ENCODE measurements at regions not wholly inside any gene's neighbourhood (a gene's known extent, or its start where the extent isn't known, plus 50 kb on each side); places are given as distances from the start of the nearest gene placed in this dataset.
"Not testable (repeated sequence)": the region's sequence is repeated elsewhere in the genome, so short reads cannot be mapped to it uniquely, and the experiment has no call there.

DNA sequence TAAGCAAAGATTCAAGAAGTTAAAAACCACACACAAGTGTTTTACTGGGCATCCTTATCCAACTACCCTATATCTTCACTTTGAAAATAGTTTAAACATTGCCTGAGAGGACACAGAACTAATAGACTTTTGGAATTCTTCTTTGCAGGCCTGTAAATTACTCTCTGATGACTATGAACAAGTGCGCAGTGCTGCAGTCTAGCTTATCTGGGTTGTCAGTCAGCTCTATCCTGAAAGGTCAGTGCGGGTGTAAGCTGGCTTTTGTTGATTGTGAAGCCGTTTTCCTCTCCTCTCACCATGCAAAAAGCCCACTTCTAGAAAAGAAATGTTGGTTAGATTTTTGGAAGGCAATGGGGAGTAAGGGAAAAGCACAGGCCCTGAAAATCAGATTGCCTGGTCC lies 143.6 kb upstream of the ERV3-1 start:
- not testable (repeated sequence) for DNase-seq; H3K27ac ChIP-seq (ENCODE audit: low read length); H3K9me2 ChIP-seq (replicated peaks; ENCODE audit: insufficient read depth, low read length); H3K9ac ChIP-seq (ENCODE audit: low read length); H3K27me3 ChIP-seq (replicated peaks; ENCODE audit: insufficient read depth, low read length); H3K36me3 ChIP-seq (replicated peaks; ENCODE audit: insufficient read depth, low read length); H3K4me3 ChIP-seq (ENCODE audit: low read length); H2AFZ ChIP-seq (ENCODE audit: low read length); H3K79me2 ChIP-seq (ENCODE audit: low read length); H3K4me2 ChIP-seq (ENCODE audit: low read depth, low read length); H3K4me1 ChIP-seq (ENCODE audit: low read length); H3K9me3 ChIP-seq (replicated peaks; ENCODE audit: insufficient read depth, low read length); H3F3A ChIP-seq (ENCODE audit: insufficient read depth, low read length); H4K20me1 ChIP-seq (ENCODE audit: insufficient read depth, low read length)

DNA sequence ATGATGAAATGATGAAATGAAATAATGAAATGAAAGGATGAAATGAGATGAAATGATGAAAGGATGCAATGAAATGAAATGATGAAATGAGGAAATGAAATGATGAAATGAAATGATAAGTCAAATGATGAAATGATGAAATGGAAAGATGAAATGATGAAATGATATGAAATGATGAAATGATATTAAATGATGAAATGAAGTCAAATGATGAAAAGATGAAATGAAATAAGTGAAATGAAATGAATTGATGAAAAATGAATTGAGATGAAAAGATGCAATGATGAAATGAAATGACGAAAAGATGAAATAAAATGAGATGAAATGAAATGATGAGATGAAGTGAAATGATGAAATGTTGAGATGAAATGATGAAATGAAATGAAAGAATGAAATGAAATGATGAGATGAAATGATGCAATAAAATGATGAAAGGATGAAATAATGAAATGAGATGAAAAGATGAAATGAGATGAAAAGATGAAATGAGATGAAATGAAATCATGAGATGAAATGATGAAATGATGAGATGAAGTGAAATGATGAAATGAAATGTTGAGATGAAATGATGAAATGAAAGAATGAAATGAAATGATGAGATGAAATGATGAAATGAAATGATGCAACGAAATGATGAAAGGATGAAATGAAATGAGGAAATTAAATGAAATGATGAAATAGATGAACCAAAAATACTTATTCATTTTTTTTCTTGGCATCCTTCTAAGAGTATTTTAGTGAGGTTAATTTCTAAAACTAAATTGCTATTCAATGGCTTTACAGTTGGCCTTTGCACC lies 139.8 kb upstream of the ERV3-1 start:
- H3K79me2 ChIP-seq (ENCODE audit: low read length); H3K9ac ChIP-seq (ENCODE audit: low read length); H3K9me3 ChIP-seq (replicated peaks; ENCODE audit: insufficient read depth, low read length); H2AFZ ChIP-seq (ENCODE audit: low read length); H3K4me1 ChIP-seq (ENCODE audit: low read length); DNase-seq; H3K27me3 ChIP-seq (replicated peaks; ENCODE audit: insufficient read depth, low read length); H3K36me3 ChIP-seq (replicated peaks; ENCODE audit: insufficient read depth, low read length); H3F3A ChIP-seq (ENCODE audit: insufficient read depth, low read length); H3K27ac ChIP-seq (ENCODE audit: low read length); H3K4me2 ChIP-seq (ENCODE audit: low read depth, low read length); H3K9me2 ChIP-seq (replicated peaks; ENCODE audit: insufficient read depth, low read length); H3K4me3 ChIP-seq (ENCODE audit: low read length); H4K20me1 ChIP-seq (ENCODE audit: insufficient read depth, low read length): not testable (repeated sequence)

DNA sequence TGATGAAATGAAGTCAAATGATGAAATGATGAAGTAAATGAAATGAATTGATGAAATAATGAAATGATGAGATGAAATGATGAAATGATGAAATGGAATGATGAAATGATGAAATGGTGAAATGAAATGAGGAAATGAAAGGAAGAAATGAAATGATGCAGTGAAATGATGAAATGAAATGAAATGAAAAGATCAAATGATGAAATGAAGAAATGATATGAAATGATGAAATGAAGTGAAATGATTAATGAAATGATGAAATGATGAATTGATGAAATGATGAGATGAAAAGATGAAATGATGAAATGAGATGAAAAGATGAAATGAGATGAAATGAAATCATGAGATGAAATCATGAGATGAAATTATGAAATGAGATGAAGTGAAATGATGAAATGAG lies 139.2 kb upstream of the ERV3-1 start:
- H3K79me2 ChIP-seq (ENCODE audit: low read length); H3K4me2 ChIP-seq (ENCODE audit: low read depth, low read length); H3K4me3 ChIP-seq (ENCODE audit: low read length); H3K27me3 ChIP-seq (replicated peaks; ENCODE audit: insufficient read depth, low read length); H3K9ac ChIP-seq (ENCODE audit: low read length); H3K9me3 ChIP-seq (replicated peaks; ENCODE audit: insufficient read depth, low read length); H3K4me1 ChIP-seq (ENCODE audit: low read length); H3F3A ChIP-seq (ENCODE audit: insufficient read depth, low read length); H3K36me3 ChIP-seq (replicated peaks; ENCODE audit: insufficient read depth, low read length); H3K27ac ChIP-seq (ENCODE audit: low read length); DNase-seq; H2AFZ ChIP-seq (ENCODE audit: low read length); H4K20me1 ChIP-seq (ENCODE audit: insufficient read depth, low read length); H3K9me2 ChIP-seq (replicated peaks; ENCODE audit: insufficient read depth, low read length): not testable (repeated sequence)

DNA sequence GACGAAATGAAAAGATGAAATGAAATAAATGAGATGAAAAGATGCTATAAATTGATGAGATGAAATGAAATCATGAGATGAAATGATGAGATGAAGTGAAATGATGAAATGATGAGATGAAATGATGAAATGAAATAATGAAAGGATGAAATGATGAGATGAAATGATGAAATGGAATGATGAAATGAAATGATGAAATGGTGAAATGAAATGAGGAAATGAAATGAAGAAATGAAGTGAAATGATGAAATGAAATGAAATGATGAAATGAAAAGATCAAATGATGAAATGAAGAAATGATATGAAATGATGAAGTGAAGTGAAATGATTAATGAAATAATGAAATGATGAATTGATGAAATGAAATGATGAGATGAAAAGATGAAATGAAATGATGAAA lies 138.5 kb upstream of the ERV3-1 start:
- H3K4me3 ChIP-seq (ENCODE audit: low read length); H2AFZ ChIP-seq (ENCODE audit: low read length); H3K4me1 ChIP-seq (ENCODE audit: low read length); H3K4me2 ChIP-seq (ENCODE audit: low read depth, low read length); H3K9ac ChIP-seq (ENCODE audit: low read length); H3K36me3 ChIP-seq (replicated peaks; ENCODE audit: insufficient read depth, low read length); H3K27me3 ChIP-seq (replicated peaks; ENCODE audit: insufficient read depth, low read length); H3K9me2 ChIP-seq (replicated peaks; ENCODE audit: insufficient read depth, low read length); H3K27ac ChIP-seq (ENCODE audit: low read length); H3K9me3 ChIP-seq (replicated peaks; ENCODE audit: insufficient read depth, low read length); H3K79me2 ChIP-seq (ENCODE audit: low read length); DNase-seq; H3F3A ChIP-seq (ENCODE audit: insufficient read depth, low read length); H4K20me1 ChIP-seq (ENCODE audit: insufficient read depth, low read length): not testable (repeated sequence)

DNA sequence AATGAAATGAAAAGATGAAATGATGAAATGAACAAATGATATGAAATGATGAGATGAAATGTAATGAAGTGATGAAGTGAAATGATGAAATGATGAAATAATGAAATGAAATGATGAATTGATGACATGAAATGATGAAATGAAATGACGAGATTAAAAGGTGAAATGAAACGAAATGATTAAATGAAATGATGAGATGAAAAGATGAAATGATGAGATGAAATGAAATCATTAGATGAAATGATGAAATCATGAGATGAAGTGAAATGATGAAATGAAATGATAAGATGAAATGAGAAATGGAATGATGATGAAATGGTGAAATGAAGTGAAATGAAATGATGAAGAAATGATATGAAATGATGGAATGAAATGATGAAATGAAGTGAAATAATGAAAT lies 138.1 kb upstream of the ERV3-1 start:
- H3K4me2 ChIP-seq (ENCODE audit: low read depth, low read length); H2AFZ ChIP-seq (ENCODE audit: low read length); H3K36me3 ChIP-seq (replicated peaks; ENCODE audit: insufficient read depth, low read length); H3K27ac ChIP-seq (ENCODE audit: low read length); H3K9me3 ChIP-seq (replicated peaks; ENCODE audit: insufficient read depth, low read length); H3F3A ChIP-seq (ENCODE audit: insufficient read depth, low read length); H3K79me2 ChIP-seq (ENCODE audit: low read length); H3K9ac ChIP-seq (ENCODE audit: low read length); H3K4me3 ChIP-seq (ENCODE audit: low read length); H3K9me2 ChIP-seq (replicated peaks; ENCODE audit: insufficient read depth, low read length); H4K20me1 ChIP-seq (ENCODE audit: insufficient read depth, low read length); H3K4me1 ChIP-seq (ENCODE audit: low read length); DNase-seq; H3K27me3 ChIP-seq (replicated peaks; ENCODE audit: insufficient read depth, low read length): not testable (repeated sequence)

GRCh38 chr7:65144119-65144518 lies 137.6 kb upstream of the ERV3-1 start:
- H3F3A ChIP-seq (ENCODE audit: insufficient read depth, low read length); H3K27ac ChIP-seq (ENCODE audit: low read length); H4K20me1 ChIP-seq (ENCODE audit: insufficient read depth, low read length); H3K79me2 ChIP-seq (ENCODE audit: low read length); DNase-seq; H3K27me3 ChIP-seq (replicated peaks; ENCODE audit: insufficient read depth, low read length); H3K4me1 ChIP-seq (ENCODE audit: low read length); H3K9me2 ChIP-seq (replicated peaks; ENCODE audit: insufficient read depth, low read length); H3K36me3 ChIP-seq (replicated peaks; ENCODE audit: insufficient read depth, low read length); H3K4me3 ChIP-seq (ENCODE audit: low read length); H3K9me3 ChIP-seq (replicated peaks; ENCODE audit: insufficient read depth, low read length); H2AFZ ChIP-seq (ENCODE audit: low read length); H3K4me2 ChIP-seq (ENCODE audit: low read depth, low read length); H3K9ac ChIP-seq (ENCODE audit: low read length): not testable (repeated sequence)

- not testable (repeated sequence) for H3K27me3 ChIP-seq (replicated peaks; ENCODE audit: insufficient read depth, low read length); H3K27ac ChIP-seq (ENCODE audit: low read length); DNase-seq
Measured at GRCh38 chr7:65141894-65142293, 135.4 kb upstream of the ERV3-1 start.

DNA sequence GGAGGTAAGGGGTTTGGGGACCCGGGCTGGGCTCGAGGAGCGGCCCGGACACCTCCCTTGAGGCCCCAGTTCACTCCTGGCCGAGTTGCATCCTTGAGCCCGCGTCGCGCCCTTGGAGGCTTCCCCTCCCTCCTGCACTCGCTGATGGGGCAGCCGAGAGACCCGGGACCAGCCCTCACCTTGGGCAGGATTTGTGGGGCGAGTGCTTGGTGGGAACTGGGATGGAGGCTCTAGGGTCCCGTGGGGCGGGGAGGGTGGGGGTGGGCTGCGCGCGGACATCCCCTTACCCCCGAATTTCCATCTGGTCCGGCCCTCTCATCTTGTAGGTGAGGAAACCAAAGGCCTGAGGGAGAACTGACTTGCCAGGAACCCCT lies 134.9 kb upstream of the ERV3-1 start:
- not testable (repeated sequence) for H3K9me3 ChIP-seq (replicated peaks; ENCODE audit: insufficient read depth, low read length); H4K20me1 ChIP-seq (ENCODE audit: insufficient read depth, low read length); H3F3A ChIP-seq (ENCODE audit: insufficient read depth, low read length); H3K9me2 ChIP-seq (replicated peaks; ENCODE audit: insufficient read depth, low read length); DNase-seq; H3K4me1 ChIP-seq (ENCODE audit: low read length); H3K79me2 ChIP-seq (ENCODE audit: low read length); H3K27me3 ChIP-seq (replicated peaks; ENCODE audit: insufficient read depth, low read length); H3K4me2 ChIP-seq (ENCODE audit: low read depth, low read length); H3K36me3 ChIP-seq (replicated peaks; ENCODE audit: insufficient read depth, low read length); H2AFZ ChIP-seq (ENCODE audit: low read length); H3K9ac ChIP-seq (ENCODE audit: low read length); H3K4me3 ChIP-seq (ENCODE audit: low read length); H3K27ac ChIP-seq (ENCODE audit: low read length)

More at GRCh38 chr7:65141894-65142293, 135.4 kb upstream of the ERV3-1 start:
- H3K4me3 ChIP-seq (ENCODE audit: low read length); H3K4me1 ChIP-seq (ENCODE audit: low read length); H3K9me3 ChIP-seq (replicated peaks; ENCODE audit: insufficient read depth, low read length); H3K9ac ChIP-seq (ENCODE audit: low read length); H2AFZ ChIP-seq (ENCODE audit: low read length); H4K20me1 ChIP-seq (ENCODE audit: insufficient read depth, low read length); H3F3A ChIP-seq (ENCODE audit: insufficient read depth, low read length); H3K36me3 ChIP-seq (replicated peaks; ENCODE audit: insufficient read depth, low read length); H3K4me2 ChIP-seq (ENCODE audit: low read depth, low read length); H3K9me2 ChIP-seq (replicated peaks; ENCODE audit: insufficient read depth, low read length); H3K79me2 ChIP-seq (ENCODE audit: low read length): not testable (repeated sequence)

All from MM.1S (cell line).